HEK293 (cell line): ENCODE measurements at regions not wholly inside any gene's neighbourhood (a gene's known extent, or its start where the extent isn't known, plus 50 kb on each side); places are given as distances from the start of the nearest gene placed in this dataset.

Experiments
- CTCF ChIA-PET: fragments of 350-600 bp; formaldehyde crosslinking; extraction: SDS; loops from one replicate; lab custom pipeline; 2021; ENCODE audit warnings: antibody characterized with exemption; lab: Yijun Ruan, JAX
- POLR2A ChIA-PET: fragments of 300-600 bp; formaldehyde crosslinking; extraction: SDS; loops from one replicate; lab custom pipeline; 2020; ENCODE audit warnings: antibody characterized with exemption, inconsistent platforms; lab: Yijun Ruan, JAX
- H3K27ac ChIP-seq: fragments of 200-500 bp; sonication (Bioruptor generic); 2 replicates; pipeline ENCODE4 v1.5.1; 2014; ENCODE audit warnings: low read depth, low read length, control low read depth, inconsistent platforms; ENCODE audit errors: extremely low read depth
- H3K36me3 ChIP-seq, 2 experiments: fragments of 200-500 bp in 1 of 2; sonication (Bioruptor generic) in 1 of 2; 1 replicate in 1 of 2; 2 replicates in 1 of 2; pipeline ENCODE4 v1.5.1; 2014 to 2017; ENCODE audit warnings: inconsistent platforms in 2 of 2, low read length in 2 of 2; ENCODE audit not compliant: control insufficient read depth in 2 of 2, insufficient read depth in 1 of 2
- H3K4me1 ChIP-seq: fragments of 200-500 bp; sonication (Bioruptor generic); 2 replicates; pipeline ENCODE4 v1.5.1; 2014; ENCODE audit warnings: mild to moderate bottlenecking, low read length, inconsistent platforms; ENCODE audit not compliant: control insufficient read depth, insufficient read depth
- H3K4me3 ChIP-seq: 2 replicates; pipeline ENCODE4 v1.5.1; 2011; ENCODE audit warnings: low read depth, mild to moderate bottlenecking, control low read depth, low read length, moderate library complexity
- H3K9me3 ChIP-seq: fragments of 200-500 bp; sonication (Bioruptor generic); 2 replicates; pipeline ENCODE4 v1.5.1; 2014; ENCODE audit warnings: low read depth, low read length, inconsistent platforms; ENCODE audit not compliant: control insufficient read depth, insufficient read depth
- BCL11A ChIP-seq: fragments of 450-650 bp; formaldehyde crosslinking; IDR thresholded peaks from 2 replicates; pipeline ENCODE4 v1.5.1; 2016; ENCODE audit warnings: low read depth, missing biosample characterization, missing genetic modification characterization
- MZF1 ChIP-seq: fragments of 450-650 bp; formaldehyde crosslinking; IDR thresholded peaks from 2 replicates; pipeline ENCODE4 v1.5.1; 2017; ENCODE audit warnings: missing biosample characterization, missing genetic modification characterization, borderline replicate concordance
- SCRT1 ChIP-seq: fragments of 450-650 bp; formaldehyde crosslinking; IDR thresholded peaks from 2 replicates; pipeline ENCODE4 v1.5.1; 2016; ENCODE audit warnings: missing biosample characterization, missing genetic modification characterization, borderline replicate concordance
- ZFP41 ChIP-seq: fragments of 450-650 bp; formaldehyde crosslinking; IDR thresholded peaks from 2 replicates; pipeline ENCODE4 v1.5.1; 2016; ENCODE audit warnings: missing biosample characterization, missing genetic modification characterization, borderline replicate concordance
- ZNF184 ChIP-seq: fragments of 450-650 bp; IDR thresholded peaks from 2 replicates; pipeline ENCODE4 v1.5.1; 2018; ENCODE audit warnings: missing biosample characterization, mild to moderate bottlenecking, missing genetic modification characterization
- ZNF19 ChIP-seq: fragments of 450-650 bp; formaldehyde crosslinking; IDR thresholded peaks from 2 replicates; pipeline ENCODE4; 2016; ENCODE audit warnings: missing biosample characterization, missing genetic modification characterization, low read depth
- ZNF292 ChIP-seq: fragments of 450-650 bp; formaldehyde crosslinking; IDR thresholded peaks from 2 replicates; pipeline ENCODE4 v1.5.1; 2016; ENCODE audit warnings: low read depth, missing biosample characterization, missing genetic modification characterization, borderline replicate concordance
- ZNF311 ChIP-seq: fragments of 450-650 bp; formaldehyde crosslinking; IDR thresholded peaks from 2 replicates; pipeline ENCODE4 v1.5.1; 2017; ENCODE audit warnings: missing biosample characterization, missing genetic modification characterization, borderline replicate concordance
- ZNF335 ChIP-seq: fragments of 450-650 bp; formaldehyde crosslinking; conservative IDR thresholded peaks from 2 replicates; pipeline ENCODE4 v1.5.1; 2016; ENCODE audit warnings: missing biosample characterization, missing genetic modification characterization
- ZNF37A ChIP-seq: fragments of 450-650 bp; IDR thresholded peaks from 2 replicates; pipeline ENCODE4 v1.5.1; 2018; ENCODE audit warnings: missing biosample characterization, missing genetic modification characterization
- ZNF416 ChIP-seq: fragments of 450-650 bp; formaldehyde crosslinking; IDR thresholded peaks from 2 replicates; pipeline ENCODE4 v1.5.1; 2016; ENCODE audit warnings: missing biosample characterization, missing genetic modification characterization
- ZNF658 ChIP-seq: fragments of 450-650 bp; formaldehyde crosslinking; IDR thresholded peaks from 2 replicates; pipeline ENCODE4; 2016; ENCODE audit warnings: missing biosample characterization, missing genetic modification characterization
- ZNF843 ChIP-seq: fragments of 450-650 bp; formaldehyde crosslinking; IDR thresholded peaks from 2 replicates; pipeline ENCODE4 v1.5.1; 2016; ENCODE audit warnings: missing biosample characterization, missing genetic modification characterization
- TF ChIP-seq, protein P1 (sequence below): fragments of 450-650 bp; formaldehyde crosslinking; IDR thresholded peaks from 2 replicates; pipeline ENCODE4 v1.5.1; 2016; ENCODE audit warnings: missing biosample characterization, missing genetic modification characterization
- TF ChIP-seq, protein P2 (sequence below): fragments of 450-650 bp; formaldehyde crosslinking; IDR thresholded peaks from 2 replicates; pipeline ENCODE4 v1.5.1; 2016; ENCODE audit warnings: missing biosample characterization, missing genetic modification characterization
- TF ChIP-seq, protein P3 (sequence below): fragments of 450-650 bp; formaldehyde crosslinking; IDR thresholded peaks from 2 replicates; pipeline ENCODE4 v1.5.1; 2016; ENCODE audit warnings: missing biosample characterization, missing genetic modification characterization, low read depth
- TF ChIP-seq, protein P4 (sequence below): fragments of 450-650 bp; formaldehyde crosslinking; IDR thresholded peaks from 2 replicates; pipeline ENCODE4 v1.5.1; 2016; ENCODE audit warnings: missing biosample characterization, missing genetic modification characterization, low read depth
- TF ChIP-seq, protein P5 (sequence below): fragments of 450-650 bp; formaldehyde crosslinking; IDR thresholded peaks from 2 replicates; pipeline ENCODE4 v1.5.1; 2016; ENCODE audit warnings: missing biosample characterization, missing genetic modification characterization
- TF ChIP-seq, protein P6 (sequence below): fragments of 450-650 bp; formaldehyde crosslinking; IDR thresholded peaks from 2 replicates; pipeline ENCODE4 v1.5.1; 2016; ENCODE audit warnings: missing biosample characterization, missing genetic modification characterization

DNA sequence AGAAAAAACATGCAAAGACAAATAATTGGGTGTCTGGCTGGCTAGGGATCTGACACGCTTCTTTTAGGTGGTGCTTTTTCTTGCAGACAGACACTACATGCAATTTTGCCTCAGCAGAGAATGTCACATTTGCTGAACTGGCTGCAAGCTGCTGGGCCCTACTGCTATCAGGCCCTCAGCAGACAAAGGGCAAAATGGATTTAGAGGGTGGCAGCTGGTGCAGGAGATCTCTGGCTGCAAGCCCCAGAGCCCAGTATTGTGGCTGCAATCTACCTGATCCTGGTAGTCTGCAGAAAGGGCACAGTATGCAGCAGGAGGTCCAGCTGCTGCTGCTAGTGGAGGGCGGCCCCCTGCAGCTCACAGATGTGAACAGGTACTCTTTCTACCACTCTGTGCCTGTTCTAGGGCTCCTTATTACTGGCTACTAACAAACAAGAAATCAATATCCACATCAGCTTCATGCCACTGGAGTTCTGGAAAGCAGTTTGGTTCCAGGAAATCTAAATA lies 796.7 kb upstream of the CELF4 start (continued):
- TF ChIP-seq ZFP41 (tag by site-specific recombination) (no peak), ZNF335 (tag by site-specific recombination) (no peak), ZNF19 (tag by site-specific recombination) (no peak), ZNF292 (tag by site-specific recombination) (no peak), SCRT1 (tag by site-specific recombination) (no peak), ZNF658 (tag by site-specific recombination) (no peak), MZF1 (tag by site-specific recombination) (no peak), ZNF311 (tag by site-specific recombination) (no peak)

DNA sequence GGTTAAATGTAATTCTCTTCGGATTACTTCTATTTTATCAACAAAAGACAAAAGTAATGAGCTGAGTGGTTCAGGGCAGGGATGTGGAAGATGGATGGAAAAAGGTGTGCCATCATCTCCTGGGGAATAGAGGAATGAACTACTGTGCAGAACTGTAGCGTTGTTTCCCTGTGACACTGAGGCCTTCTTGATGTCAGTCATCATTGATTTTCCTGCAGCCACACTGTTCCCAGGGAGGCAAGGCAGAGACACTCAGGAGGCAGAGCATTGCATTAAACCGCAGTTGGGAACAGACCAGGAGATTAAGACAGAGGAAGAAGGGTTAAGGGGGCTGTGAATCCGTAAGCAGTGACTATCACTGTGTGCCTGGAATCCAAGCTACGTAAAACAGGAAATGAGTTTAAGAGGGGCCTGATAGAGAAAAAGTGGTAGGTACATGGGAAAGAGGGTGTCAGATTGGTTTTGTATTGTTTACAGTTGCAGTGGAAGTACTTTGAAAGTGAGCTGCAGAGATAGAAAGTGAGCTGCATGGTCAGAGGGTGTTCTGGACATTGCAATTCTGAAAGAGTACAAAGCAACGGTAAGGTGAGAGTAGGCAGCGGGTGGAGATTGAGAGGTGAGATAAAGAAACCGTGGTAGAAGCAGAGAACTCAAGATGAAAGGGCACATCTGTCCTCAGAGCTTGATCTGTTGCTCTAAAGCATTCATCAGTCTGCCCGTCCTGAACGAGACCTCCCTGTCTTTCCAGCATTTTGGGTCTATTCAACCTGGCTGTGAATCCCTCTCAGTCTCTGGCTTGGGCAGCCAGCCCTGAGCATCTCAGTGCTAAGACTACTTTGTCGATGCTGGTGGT lies 793.4 kb upstream of the CELF4 start:
- CTCF ChIA-PET, result no interaction called here
- Histone ChIP-seq H3K27ac (no peak overlapping the region), H3K9me3 (no peaks in the 10 kb centered on the region), H3K4me1 (no peaks in the 10 kb centered on the region)
- TF ChIP-seq ZNF416 (no peak), ZNF843 (tag by site-specific recombination) (no peak), BCL11A (tag by site-specific recombination) (no peak), ZNF184 (tag by site-specific recombination) (no peak)
- TF ChIP-seq, protein P1, sequence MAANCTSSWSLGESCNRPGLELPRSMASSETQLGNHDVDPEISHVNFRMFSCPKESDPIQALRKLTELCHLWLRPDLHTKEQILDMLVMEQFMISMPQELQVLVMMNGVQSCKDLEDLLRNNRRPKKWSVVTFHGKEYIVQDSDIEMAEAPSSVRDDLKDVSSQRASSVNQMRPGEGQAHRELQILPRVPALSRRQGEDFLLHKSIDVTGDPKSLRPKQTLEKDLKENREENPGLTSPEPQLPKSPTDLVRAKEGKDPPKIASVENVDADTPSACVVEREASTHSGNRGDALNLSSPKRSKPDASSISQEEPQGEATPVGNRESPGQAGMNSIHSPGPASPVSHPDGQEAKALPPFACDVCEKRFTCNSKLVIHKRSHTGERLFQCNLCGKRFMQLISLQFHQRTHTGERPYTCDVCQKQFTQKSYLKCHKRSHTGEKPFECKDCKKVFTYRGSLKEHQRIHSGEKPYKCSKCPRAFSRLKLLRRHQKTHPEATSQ (tag by site-specific recombination), result no peak
- TF ChIP-seq, protein P2, sequence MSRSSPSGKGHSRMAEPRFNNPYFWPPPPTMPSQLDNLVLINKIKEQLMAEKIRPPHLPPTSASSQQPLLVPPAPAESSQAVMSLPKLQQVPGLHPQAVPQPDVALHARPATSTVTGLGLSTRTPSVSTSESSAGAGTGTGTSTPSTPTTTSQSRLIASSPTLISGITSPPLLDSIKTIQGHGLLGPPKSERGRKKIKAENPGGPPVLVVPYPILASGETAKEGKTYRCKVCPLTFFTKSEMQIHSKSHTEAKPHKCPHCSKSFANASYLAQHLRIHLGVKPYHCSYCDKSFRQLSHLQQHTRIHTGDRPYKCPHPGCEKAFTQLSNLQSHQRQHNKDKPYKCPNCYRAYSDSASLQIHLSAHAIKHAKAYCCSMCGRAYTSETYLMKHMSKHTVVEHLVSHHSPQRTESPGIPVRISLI, result no peak
- TF ChIP-seq, protein P3, sequence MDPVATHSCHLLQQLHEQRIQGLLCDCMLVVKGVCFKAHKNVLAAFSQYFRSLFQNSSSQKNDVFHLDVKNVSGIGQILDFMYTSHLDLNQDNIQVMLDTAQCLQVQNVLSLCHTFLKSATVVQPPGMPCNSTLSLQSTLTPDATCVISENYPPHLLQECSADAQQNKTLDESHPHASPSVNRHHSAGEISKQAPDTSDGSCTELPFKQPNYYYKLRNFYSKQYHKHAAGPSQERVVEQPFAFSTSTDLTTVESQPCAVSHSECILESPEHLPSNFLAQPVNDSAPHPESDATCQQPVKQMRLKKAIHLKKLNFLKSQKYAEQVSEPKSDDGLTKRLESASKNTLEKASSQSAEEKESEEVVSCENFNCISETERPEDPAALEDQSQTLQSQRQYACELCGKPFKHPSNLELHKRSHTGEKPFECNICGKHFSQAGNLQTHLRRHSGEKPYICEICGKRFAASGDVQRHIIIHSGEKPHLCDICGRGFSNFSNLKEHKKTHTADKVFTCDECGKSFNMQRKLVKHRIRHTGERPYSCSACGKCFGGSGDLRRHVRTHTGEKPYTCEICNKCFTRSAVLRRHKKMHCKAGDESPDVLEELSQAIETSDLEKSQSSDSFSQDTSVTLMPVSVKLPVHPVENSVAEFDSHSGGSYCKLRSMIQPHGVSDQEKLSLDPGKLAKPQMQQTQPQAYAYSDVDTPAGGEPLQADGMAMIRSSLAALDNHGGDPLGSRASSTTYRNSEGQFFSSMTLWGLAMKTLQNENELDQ (tag by site-specific recombination), result no peak
- TF ChIP-seq, all 188 proteins: peak for 0
- H3K4me3 ChIP-seq, result no peak overlapping the region
- no peaks in the 10 kb centered on the region for H3K36me3 ChIP-seq
- POLR2A ChIA-PET, result no interaction called here

DNA sequence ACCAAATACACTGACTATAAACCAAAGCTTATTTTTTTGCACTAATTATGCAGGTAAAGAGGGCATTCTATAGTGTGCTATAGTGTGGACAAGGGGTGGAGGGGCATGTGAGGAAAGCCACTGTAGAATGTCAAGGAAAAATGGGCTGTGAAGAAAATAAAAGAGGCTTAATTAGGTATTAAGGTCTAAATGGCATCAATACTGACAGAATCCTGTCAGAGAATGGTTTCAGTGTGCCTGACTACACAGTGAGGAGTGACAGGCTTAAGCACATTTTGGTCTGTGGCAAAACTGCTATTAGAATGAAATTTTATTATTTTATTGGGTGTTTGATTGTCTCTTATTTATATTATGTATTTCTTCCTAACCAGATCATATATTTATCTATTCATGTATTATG lies 787.6 kb upstream of the CELF4 start:
- H3K4me3 ChIP-seq, result no peak overlapping the region
- POLR2A ChIA-PET, result no interaction called here
- no peak overlapping the region for H3K27ac ChIP-seq
- no peaks in the 10 kb centered on the region for H3K9me3 ChIP-seq
- CTCF ChIA-PET, result interaction anchor here (0.7 kb wide), 1 partner anchor 107 kb away, joined by 3 read pairs; no protein-coding TSS in a partner anchor
- no peaks in the 10 kb centered on the region for H3K4me1 ChIP-seq
- no peaks in the 10 kb centered on the region for H3K36me3 ChIP-seq
- TF ChIP-seq, protein P4, sequence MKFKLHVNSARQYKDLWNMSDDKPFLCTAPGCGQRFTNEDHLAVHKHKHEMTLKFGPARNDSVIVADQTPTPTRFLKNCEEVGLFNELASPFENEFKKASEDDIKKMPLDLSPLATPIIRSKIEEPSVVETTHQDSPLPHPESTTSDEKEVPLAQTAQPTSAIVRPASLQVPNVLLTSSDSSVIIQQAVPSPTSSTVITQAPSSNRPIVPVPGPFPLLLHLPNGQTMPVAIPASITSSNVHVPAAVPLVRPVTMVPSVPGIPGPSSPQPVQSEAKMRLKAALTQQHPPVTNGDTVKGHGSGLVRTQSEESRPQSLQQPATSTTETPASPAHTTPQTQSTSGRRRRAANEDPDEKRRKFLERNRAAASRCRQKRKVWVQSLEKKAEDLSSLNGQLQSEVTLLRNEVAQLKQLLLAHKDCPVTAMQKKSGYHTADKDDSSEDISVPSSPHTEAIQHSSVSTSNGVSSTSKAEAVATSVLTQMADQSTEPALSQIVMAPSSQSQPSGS, result no peak
- TF ChIP-seq, protein P5, sequence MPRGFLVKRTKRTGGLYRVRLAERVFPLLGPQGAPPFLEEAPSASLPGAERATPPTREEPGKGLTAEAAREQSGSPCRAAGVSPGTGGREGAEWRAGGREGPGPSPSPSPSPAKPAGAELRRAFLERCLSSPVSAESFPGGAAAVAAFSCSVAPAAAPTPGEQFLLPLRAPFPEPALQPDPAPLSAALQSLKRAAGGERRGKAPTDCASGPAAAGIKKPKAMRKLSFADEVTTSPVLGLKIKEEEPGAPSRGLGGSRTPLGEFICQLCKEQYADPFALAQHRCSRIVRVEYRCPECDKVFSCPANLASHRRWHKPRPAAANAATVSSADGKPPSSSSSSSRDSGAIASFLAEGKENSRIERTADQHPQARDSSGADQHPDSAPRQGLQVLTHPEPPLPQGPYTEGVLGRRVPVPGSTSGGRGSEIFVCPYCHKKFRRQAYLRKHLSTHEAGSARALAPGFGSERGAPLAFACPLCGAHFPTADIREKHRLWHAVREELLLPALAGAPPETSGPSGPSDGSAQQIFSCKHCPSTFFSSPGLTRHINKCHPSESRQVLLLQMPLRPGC (tag by site-specific recombination), result no peak
- TF ChIP-seq ZNF37A, result no peak
- TF ChIP-seq, protein P6, sequence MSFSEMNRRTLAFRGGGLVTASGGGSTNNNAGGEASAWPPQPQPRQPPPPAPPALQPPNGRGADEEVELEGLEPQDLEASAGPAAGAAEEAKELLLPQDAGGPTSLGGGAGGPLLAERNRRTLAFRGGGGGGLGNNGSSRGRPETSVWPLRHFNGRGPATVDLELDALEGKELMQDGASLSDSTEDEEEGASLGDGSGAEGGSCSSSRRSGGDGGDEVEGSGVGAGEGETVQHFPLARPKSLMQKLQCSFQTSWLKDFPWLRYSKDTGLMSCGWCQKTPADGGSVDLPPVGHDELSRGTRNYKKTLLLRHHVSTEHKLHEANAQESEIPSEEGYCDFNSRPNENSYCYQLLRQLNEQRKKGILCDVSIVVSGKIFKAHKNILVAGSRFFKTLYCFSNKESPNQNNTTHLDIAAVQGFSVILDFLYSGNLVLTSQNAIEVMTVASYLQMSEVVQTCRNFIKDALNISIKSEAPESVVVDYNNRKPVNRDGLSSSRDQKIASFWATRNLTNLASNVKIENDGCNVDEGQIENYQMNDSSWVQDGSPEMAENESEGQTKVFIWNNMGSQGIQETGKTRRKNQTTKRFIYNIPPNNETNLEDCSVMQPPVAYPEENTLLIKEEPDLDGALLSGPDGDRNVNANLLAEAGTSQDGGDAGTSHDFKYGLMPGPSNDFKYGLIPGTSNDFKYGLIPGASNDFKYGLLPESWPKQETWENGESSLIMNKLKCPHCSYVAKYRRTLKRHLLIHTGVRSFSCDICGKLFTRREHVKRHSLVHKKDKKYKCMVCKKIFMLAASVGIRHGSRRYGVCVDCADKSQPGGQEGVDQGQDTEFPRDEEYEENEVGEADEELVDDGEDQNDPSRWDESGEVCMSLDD, result no peak
